Activated T-cell treated with anti-CD3 and anti-CD28 coated beads for 24 hours (primary cell): ENCODE measurements at regions not wholly inside any gene's neighbourhood (a gene's known extent, or its start where the extent isn't known, plus 50 kb on each side); places are given as distances from the start of the nearest gene placed in this dataset.
"Not testable (repeated sequence)": the region's sequence is repeated elsewhere in the genome, so short reads cannot be mapped to it uniquely, and the experiment has no call there.

Experiments used
- DNase-seq: peaks from one replicate; pipeline ENCODE4 v3.0.0-alpha.2; 2020; ENCODE audit warnings: low read depth

- no peak for DNase-seq
Observed at GRCh38 chr1:47594627-47595026, 156.8 kb downstream of the FOXD2 start.

- DNase-seq = no peak
Observed at GRCh38 chr1:47596328-47596727, 158.5 kb downstream of the FOXD2 start.

- DNase-seq = no peak
Observed at GRCh38 chr1:47598357-47598756, 160.5 kb downstream of the FOXD2 start.

GRCh38 chr1:47599777-47600176 lies 161.9 kb downstream of the FOXD2 start:
- no peak for DNase-seq

GRCh38 chr1:47602491-47602890 lies 164.6 kb downstream of the FOXD2 start:
- DNase-seq = not testable (repeated sequence)

GRCh38 chr1:47604869-47605268 lies 167.0 kb downstream of the FOXD2 start:
- DNase-seq = not testable (repeated sequence)

GRCh38 chr1:47608296-47608875 lies 170.5 kb downstream of the FOXD2 start:
- DNase-seq = no peak

GRCh38 chr1:47611992-47612391 lies 174.1 kb downstream of the FOXD2 start:
- DNase-seq = no peak

- DNase-seq = no peak
Observed at GRCh38 chr1:47612819-47613218, 175.0 kb downstream of the FOXD2 start.

- DNase-seq = no peak
Observed at GRCh38 chr1:47616036-47616435, 178.2 kb downstream of the FOXD2 start.

GRCh38 chr1:47616906-47617305 lies 179.1 kb downstream of the FOXD2 start:
- no peak for DNase-seq

GRCh38 chr1:47617381-47618221 lies 179.8 kb downstream of the FOXD2 start:
- no peak for DNase-seq

- DNase-seq = no peak
Observed at GRCh38 chr1:47618222-47618720, 180.4 kb downstream of the FOXD2 start.

- DNase-seq = no peak
Observed at GRCh38 chr1:47618830-47619229, 181.0 kb downstream of the FOXD2 start.

- no peak for DNase-seq
Observed at GRCh38 chr1:47621483-47621882, 183.6 kb downstream of the FOXD2 start.

- no peak for DNase-seq
Observed at GRCh38 chr1:47621977-47622376, 184.1 kb downstream of the FOXD2 start.

- no peak for DNase-seq
Observed at GRCh38 chr1:47622776-47623556, 185.1 kb downstream of the FOXD2 start.

GRCh38 chr1:47623557-47623940 lies 185.7 kb downstream of the FOXD2 start:
- no peak for DNase-seq

- DNase-seq = no peak
Observed at GRCh38 chr1:47624531-47624930, 186.7 kb downstream of the FOXD2 start.

GRCh38 chr1:47627016-47627415 lies 189.2 kb downstream of the FOXD2 start:
- no peak for DNase-seq

- no peak for DNase-seq
Observed at GRCh38 chr1:47627471-47628370, 189.9 kb downstream of the FOXD2 start.

GRCh38 chr1:47629201-47629600 lies 191.4 kb downstream of the FOXD2 start:
- DNase-seq = no peak
